Activated effector memory CD4-positive, alpha-beta T cell treated with anti-CD3 and anti-CD28 coated beads, Interleukin-2, amount 50 U/mL, for 16 hours (primary cell): ENCODE measurements at regions not wholly inside any gene's neighbourhood (a gene's known extent, or its start where the extent isn't known, plus 50 kb on each side); places are given as distances from the start of the nearest gene placed in this dataset.

Experiments
- DNase-seq: peaks from one replicate; pipeline ENCODE4 v3.0.0-alpha.2; 2020

DNA sequence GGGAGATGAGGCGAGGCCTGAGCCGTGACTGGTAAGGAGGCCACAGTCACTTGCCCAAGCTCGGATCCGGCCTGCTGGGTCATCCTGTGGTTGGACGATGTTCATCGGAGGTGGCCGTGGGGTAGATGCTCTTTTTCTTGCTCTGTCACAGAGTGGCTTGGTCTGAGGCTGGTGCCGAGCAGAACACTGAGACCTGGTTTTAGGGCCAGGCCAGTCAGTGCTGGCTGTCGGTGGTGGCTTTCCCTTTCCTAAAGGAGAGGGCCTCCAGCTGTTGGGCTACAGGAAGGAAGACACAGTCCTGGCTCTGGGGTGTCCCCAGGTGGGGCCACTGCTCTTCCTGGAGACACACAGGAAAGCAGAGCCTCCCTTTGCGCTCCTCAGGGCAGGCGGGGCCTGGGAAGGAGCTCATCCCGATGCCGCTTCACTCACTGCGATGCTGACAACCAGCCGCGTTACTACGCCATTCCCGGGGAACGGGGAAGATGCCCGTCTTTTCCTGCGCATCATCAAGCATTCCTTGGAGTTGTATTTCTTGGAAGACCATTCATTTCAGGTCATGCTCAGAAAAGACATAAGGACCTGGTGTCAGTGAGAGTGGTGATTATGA is 254.8 kb upstream of the IRX4 start:
- no peak for DNase-seq

DNA sequence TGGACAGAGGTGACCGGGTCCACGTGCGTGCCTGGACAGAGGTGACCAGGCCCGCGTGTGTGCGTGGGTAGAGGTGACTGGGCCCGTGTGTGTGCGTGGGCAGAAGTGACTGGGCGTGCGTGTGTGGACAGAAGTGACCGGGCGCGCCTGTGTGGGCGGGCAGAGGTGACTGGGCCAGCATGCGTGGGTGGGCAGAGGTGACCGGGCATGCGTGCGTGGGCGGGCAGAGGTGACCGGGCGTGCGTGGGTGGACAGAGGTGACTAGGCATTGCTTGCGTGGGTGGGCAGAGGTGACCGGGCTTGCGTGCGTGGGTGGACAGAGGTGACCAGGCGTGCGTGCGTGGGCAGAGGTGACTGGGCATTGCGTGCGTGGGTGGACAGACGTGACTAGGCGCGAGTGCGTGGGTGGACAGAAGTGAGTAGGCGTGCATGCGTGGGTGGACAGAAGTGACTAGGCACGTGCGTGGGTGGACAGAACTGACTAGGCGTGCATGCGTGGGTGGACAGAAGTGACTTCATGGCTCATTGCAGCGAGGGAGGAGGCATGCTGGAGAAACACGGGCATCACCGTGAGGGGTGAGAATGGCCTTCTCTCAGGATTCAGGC is 254.1 kb upstream of the IRX4 start:
- DNase-seq: no peak

DNA sequence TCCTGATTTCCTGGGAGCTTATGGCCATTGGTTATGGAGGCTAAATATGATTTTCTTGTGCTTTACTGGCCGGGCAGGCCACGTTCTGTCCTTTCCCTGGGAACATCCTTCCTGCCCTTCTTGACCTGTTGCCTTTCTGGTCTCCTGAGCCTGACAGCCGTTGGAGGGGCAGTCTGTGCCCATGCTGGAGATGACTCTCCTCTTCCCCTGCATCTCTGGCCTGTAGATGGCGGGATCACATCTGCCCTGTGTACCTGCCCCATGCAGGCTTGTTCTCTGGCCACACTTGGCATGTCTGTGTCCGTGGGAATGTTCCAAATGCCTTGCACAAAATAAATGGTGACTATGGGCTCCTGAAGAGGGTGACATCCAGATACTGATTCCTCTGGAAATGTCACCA is 253.1 kb upstream of the IRX4 start:
- DNase-seq: no peak

DNA sequence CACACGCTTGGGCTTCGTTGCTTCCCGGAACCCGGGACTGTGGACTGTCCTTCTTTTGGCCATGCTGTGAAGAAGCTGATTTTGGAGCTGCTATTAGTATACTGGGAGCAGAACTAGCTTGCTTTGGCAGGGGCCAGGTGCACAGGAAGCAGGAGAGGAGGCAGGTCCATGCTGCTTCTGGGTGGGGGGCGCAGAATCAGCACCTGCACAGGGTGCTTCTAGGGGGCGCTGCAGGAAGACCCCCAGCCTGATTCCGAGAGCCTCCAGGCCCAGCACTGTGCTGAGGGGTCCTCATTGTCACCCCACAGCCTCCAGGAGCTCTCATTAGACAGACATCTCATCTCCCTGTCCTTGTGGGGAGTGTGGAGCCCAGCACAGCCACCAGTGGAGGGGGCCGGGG is 252.6 kb upstream of the IRX4 start:
- DNase-seq: no peak

DNA sequence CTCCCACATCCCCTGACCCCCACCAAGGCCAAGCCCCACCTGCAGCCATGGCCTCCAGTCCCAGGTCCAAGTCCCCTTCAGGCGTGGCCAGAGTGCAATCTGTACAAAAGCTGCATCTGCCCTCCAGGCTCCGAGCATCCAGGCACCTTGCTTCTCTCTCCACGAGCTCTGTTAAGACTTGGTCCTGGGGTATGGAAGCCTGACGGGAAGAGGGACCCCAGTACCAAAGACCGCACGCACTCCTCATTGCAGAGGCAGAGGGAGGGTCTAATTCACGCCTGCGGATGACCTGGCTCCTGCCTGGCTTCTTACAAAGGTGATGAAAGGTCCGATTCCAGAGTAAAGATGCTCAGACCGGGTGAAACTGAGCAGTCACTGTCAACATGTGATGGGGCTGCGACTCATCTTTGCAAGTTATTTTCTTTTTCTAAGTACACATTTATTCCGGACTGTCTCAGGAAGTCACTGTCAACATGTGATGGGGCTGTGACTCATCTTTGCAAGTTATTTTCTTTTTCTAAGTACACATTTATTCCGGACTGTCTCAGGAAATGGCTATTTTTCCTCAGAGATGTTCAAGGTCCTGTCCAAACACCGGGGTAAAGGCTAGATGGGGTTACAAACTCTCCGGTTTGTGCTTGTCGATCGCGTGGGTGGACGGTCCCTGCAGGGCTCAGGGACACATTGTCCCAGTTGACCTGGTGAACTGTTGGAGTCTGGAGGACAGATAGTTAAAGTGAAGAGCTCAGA is 252.0 kb upstream of the IRX4 start:
- no peak for DNase-seq

DNA sequence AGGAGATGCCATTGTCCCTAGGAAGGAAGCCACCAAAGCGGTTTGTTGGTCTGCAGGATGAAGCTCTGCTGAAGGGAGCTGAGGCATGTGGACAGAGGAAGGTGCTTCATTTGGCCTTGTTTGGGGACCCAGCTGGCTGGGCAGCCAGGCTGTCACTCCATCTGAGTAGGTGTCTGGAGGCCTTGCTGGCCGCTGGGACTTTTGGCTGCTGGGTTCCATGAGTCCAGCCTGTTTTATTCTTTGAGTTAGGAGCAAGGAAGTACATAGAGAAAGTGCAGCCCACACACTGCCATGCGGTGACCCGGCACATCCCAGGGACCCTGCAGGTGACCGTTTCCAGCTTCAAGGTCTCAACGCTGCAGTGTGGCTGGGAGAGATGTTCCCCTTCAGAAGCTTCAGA is 251.2 kb upstream of the IRX4 start:
- no peak for DNase-seq

DNA sequence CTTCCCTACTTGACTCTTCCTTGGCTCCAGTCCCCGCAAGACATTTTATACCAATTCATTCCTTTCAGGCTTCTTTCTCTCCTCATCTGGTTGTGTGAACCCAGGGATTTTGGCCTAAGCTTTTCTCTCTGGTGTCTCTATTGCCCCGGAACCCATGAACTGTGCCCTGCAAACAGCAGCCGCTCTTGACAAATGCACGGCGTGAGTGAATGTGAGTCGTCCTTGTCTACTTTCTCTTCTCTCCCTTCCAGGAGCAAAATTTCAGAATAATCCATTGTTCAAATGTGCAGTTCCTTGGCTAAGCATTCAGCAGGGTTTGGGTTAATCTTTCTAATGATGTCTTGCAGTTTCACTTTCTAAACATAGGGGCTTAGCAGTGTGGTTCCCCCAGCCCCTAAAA is 250.4 kb upstream of the IRX4 start:
- DNase-seq: no peak

DNA sequence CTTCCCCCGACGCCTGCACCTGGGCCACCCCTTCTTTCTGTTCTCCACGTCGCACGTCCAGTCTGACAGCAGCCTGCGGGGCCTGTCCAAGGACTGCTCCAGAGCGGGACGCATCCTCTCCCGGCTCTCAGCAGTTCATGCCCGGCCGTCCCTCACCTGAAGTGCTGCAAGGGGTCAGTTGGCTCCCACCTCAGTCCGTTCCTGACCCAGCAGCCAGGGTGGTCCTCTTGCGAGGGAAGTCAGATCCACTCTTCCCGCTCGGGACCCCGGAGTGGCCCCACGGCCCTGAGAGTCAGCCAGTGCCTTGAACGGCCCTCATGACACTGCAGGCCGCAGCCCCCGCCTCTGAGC is 249.7 kb upstream of the IRX4 start:
- no peak for DNase-seq

DNA sequence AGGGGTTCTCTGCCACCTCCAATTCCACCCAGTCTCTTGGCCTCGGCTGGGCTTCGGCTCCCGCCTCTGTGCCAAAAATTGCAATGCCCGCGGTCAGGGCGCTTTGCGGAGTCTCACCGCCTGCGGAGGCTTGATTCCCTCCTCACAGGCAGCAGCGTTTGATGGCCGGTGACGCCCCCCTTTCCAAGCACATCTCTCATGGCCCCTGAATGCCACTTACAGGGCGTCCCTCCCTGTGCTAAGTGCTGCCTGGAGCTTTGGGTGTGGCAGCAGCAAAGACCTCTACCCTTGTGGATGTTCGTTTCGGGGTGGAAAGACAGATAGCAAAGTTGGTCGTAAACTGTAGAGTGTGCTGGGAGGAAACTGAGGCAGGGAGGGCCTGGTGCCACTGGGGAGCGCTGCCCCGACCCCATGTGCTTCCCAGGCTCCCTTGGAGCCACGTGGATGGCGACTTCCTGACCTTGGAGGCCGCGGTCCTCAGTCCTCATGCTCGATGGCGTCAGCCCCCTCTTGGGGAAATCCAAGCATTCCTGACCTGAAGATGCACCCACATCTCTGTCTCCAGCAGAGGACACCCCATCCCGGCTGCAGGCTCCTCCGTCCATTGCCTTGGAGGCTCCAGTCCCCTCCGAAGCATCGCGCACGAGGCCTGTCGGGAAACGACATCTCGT is 249.2 kb upstream of the IRX4 start:
- DNase-seq: no peak

DNA sequence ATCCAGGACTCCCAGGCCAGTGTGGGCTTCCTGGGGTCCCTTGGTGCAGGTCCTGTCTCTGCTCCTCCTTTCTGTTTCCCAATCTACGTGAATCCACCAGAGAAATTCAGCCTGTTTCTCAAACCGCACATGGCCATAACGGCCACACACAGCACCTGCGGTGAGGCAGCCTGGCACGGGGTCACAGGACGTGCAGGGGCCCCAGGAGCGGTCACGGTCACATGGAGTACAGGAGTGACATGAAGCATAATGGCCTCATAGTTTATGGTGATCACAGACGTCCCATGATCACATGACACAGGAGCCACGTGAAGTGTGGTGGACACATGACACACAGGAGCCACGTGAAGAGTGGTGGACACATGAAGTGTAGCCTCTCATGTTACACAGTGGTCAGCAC is 248.5 kb upstream of the IRX4 start:
- DNase-seq: no peak

DNA sequence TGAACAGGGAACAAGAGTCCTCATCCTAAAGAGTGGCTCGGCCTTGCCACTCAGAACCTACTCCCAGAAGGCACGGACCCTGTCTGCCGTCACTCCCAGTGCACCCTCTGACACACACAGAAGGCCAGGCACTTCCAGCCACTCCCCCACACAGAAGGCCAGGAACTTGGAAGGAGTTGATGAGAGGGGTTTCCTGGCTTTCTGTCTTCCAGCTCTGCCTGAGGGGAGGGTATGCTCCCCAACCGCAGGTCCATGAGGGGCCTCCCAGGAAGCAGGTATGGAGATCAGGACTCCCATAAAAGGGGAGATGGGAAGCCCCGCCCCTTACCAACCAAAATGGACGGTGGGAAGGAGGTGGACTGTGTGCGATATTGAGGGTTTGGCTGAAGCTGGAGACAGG is 247.6 kb upstream of the IRX4 start:
- no peak for DNase-seq

DNA sequence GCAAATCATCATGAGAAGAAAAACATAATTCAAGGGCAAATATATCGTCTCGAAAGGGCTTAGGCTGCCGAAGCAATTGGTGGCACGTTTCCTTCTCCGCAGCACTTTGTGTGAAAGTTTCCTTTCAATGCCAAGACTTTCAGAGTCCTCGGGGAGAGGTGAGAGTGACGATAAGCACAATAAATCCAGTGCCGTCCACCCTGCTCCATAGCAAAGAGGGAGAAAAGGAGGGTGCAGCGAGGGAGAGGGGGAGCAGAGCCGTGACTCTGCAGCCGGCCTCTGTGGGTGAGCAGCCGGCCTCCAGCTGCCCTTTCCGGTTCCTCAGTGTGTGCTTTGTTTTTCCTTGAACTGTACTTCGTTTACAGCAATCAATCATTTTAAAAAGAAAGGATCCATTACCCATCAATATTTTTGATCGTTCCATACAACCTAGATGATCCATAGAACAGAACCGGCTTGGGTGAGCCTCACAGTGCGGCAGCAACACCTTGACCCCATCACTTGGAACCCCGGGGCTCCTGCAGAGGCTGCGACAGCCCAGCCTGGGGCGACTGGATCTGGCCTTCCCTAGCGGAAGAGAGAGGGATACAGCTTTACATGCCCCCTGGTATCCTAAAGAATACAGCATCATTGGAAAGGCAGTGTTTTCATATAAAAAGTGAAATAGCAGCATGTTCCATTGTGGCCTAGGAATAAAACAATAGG is 247.0 kb upstream of the IRX4 start:
- DNase-seq: no peak

DNA sequence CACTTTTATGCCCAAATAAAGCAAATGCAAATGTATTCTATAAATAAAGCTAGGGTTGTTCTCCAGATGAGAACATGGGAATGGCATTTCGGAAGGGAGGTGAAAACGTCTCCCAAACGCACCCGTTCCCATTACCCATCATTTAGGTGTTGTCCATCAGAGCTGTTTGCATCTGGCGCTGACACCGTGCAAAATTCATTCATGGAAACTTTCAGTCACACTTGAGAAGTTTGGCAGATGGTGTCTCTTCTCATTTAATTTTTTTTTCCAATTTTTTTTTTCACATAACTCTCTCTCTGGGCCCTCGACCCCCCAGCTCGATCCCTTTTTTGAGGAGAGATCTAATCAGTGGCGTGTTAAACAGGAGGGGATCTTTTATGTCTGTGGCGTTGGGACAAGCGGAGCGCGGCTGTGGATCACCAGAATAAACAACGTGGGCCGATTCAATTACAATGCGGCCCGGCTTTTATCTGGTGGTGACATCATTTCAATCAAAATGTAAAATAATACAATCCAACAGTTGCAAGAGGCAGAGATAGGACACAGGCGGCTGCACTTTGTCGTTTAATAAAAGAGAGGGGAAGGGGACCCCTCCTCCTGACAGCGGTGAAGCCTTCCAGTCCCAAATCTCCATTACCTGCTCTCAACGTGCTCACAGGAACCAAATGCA is 246.1 kb upstream of the IRX4 start:
- no peak for DNase-seq

DNA sequence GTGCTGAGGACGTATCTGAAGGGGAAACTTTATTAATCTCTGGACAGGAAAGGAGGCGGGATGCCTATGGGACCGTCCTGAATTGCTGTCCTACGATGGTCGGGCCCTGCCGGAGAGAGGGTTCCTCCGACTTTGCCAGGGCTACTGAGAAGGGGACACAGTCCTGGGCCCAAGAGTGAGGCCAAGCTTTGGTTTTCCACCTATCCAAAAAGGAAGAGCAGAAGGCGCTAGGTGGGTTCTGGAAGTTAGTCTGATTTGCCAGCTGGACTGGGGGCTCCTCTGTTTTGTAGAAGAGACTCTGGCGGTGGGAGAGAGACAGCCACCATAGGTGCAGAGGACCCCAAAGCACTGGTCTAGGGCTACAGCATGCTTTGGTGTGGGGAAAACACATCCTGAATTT is 243.8 kb upstream of the IRX4 start:
- no peak for DNase-seq

DNA sequence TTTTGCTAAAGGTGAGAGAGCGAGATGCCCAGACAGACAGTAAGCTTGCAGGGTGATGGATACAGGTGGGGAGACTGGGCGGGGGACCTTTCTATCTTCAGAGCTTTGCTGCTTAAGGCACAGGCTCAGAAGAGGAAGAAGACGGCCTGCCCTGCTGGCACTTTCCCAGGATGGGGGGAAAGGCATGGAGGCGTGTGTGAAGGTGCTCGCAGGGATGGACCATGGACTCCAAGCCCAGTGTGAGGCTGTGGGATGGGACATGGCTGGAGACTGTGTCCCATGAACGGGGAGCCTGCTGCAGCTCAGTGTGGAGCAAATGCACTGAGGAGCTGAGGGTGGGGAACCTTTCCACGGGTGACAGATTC is 243.2 kb upstream of the IRX4 start:
- no peak for DNase-seq

DNA sequence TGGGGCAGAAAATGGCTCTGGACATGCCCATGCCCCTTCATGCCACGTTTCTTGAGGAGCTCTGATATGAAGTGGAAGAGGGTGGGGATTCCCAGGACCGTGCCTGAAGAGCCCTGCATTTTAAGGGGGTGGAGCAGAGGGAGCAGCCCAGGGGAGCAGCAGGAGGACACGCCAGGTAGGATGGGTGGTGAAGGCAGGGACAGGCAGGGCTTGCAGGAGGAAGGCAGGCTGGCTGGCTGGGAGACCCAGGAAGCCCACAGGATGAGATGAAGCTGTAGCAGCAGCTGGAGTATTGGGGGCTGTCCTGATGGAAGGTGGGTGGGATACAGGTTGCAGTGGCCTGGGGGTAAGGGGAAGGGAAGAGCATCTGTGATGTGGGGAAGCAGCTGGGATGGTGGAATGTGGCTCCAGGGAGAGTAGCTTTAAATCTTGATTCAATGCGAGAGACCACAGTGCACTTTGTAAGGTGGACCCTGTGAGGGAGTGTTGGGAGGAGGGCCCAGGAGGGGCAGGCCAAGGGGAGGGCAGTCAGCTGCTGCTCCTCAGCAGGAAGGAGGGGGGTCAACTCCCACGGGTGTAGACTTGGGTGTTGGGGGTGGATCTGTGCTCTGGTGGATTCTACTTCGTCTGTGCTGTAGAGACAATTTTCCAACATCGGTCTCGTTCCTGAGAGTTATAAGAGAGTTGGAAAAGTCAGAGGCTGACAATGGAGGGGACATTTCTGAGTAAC is 242.6 kb upstream of the IRX4 start:
- DNase-seq: no peak

DNA sequence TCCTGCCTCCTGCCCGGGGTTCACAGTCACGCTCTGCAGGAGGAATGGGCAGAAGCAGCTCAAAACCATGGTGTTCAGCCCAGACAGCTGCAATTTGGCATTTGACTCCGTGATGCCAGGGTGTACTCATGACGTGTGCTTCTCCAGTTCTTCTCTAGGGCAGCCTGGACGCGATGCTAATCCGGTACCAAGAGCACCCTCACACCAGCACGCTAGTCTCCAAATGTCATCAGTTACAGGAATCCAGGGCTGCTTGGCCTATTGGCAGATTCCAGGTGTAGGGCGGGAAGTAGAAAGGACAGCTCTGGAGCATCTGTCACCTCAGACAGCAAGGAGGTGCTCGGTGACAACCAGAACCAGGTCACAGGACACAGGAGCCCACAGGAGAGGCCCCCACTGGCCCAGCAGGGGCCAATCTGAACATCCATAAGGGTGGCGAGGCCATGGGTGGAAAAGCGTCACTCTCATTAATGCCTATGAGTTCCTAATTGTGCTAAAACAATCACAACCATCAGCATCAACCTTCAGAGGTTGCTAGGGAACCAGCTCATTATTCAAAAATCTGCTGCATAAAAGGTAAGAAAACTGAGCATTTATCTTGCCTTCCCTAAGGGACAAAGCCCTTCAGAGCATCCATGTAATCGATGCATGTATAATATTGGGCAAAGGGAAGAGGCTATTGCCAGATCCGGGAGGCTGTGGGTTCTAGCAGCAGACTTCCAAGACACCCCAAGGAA is 241.9 kb upstream of the IRX4 start:
- DNase-seq: no peak

DNA sequence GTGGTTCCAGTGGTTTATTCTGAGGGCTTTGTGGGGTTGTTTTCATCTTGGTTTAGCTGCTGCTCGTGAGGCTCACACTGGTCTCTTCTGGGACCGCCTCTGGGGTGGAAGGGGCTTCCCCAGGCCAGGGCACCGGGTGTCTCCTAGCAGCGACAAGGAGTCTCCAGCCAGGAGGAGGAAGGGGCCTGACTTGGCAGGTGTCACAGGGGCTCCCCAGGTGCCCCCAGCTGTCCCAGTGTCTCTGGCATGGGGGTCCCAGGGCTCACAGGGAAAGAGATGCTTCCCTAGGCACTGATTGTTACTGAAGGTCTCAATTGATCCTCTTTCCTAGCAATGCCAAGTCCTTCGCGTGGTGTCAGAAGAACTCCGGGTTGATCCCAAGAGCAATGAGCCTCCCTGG is 241.1 kb upstream of the IRX4 start:
- no peak for DNase-seq

DNA sequence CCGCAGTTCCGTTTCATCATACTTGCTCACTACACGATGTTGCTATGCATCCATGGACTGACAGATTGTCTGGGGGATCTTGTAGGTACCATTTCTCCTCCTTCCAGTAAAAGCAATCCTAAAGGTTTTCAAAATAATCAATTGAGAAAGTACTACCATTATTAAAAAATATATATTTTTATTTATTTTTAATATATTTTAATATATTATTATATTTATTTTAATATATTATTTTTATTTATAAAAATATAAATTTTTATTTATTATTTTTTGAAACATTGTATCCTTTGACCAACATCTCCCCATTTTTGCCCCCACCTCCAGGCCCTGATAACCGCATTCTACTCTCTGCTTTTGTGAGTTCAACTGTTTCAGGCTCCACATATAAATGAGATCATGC is 237.6 kb upstream of the IRX4 start:
- no peak for DNase-seq

DNA sequence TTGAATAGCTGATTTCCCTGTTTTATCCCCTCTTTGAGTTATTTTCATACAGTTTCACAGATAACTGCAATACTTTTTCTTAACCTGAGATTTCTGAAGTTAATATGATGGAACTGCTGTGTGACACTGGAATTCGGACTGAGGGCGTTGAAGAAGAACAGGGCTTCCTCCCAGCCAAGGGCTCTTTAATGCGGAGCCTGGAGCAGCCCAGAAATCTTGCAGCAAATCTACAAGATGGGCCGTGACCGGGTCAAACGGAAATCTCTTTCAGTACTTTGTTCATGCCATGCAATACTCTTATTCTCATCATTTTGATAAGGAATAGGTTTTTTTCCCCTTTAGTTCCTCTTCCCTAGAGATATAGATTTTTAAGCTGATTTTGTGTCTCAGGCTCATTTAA is 236.8 kb upstream of the IRX4 start:
- no peak for DNase-seq

DNA sequence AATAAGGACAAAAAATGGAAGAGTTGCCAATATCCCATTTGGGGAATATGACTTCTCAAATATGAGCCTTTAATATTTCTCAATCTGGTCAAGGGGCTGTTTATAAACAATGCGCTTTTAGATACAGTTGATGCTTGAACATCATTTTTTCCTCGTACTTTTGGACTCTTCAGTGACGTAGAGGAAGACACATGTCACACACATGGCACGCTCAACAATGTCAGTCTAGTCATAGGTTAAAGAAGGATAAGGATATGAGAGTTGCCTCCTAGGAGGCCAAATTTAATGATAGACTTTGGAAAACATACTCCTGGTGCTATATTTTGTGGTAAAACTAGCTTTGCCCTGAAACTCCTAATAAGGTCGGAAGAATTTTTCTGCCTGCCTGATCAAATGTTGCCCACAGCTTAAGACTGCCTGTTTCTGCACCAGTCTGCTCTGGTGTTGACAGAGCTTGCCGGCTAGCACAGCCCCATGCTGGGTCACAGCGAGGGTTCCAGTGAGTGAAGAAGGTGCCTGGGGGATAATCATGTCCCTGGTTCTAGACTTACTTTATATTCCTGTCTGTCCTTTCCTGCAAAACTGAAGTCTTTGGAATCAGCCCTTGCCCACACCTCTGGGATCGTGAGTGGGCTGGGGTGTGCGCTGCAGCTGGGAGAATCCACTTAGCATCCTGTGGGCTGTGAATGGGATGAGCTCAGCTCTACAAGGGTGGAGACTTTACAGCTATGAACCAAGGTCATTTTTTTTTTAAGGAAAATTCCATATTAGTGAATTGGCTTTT is 230.8 kb upstream of the IRX4 start:
- DNase-seq: no peak
